Activated CD4-positive, alpha-beta memory T cell treated with anti-CD3 and anti-CD28 coated beads, Interleukin-2, amount 10 ng/mL, durations not matched to agents 7 days and 5 days (primary cell): ENCODE measurements at regions not wholly inside any gene's neighbourhood (a gene's known extent, or its start where the extent isn't known, plus 50 kb on each side); places are given as distances from the start of the nearest gene placed in this dataset.

Experiments
- CTCF ChIA-PET: fragments of 350-600 bp; sonication (Branson Sonifier 250); formaldehyde crosslinking; loops from one replicate; lab custom pipeline; 2021; ENCODE audit warnings: antibody characterized with exemption, inconsistent platforms; lab: Charles Lee
- POLR2A ChIA-PET: fragments of 350-600 bp; sonication (Branson Sonifier 250); formaldehyde crosslinking; loops from one replicate; lab custom pipeline; 2021; ENCODE audit warnings: antibody characterized with exemption; lab: Charles Lee
- DNase-seq: peaks from one replicate; pipeline ENCODE4 v3.0.0-alpha.2; 2020
- H3K27ac Mint-ChIP-seq: one replicate; pipeline ENCODE4 v1.8.0; 2021; ENCODE audit warnings: mild to moderate bottlenecking, mixed read lengths
- H3K27me3 Mint-ChIP-seq: one replicate; pipeline ENCODE4 v1.8.0; 2021; ENCODE audit warnings: mixed read lengths
- H3K36me3 Mint-ChIP-seq: one replicate; pipeline ENCODE4 v1.8.0; 2021; ENCODE audit warnings: low read depth, mixed read lengths
- H3K4me1 Mint-ChIP-seq: one replicate; pipeline ENCODE4 v1.8.0; 2021; ENCODE audit warnings: mixed read lengths
- H3K4me3 Mint-ChIP-seq: one replicate; pipeline ENCODE4 v1.8.0; 2021; ENCODE audit warnings: mild to moderate bottlenecking, mixed read lengths
- H3K9me3 Mint-ChIP-seq: one replicate; pipeline ENCODE4 v1.8.0; 2021; ENCODE audit warnings: mixed read lengths

DNA sequence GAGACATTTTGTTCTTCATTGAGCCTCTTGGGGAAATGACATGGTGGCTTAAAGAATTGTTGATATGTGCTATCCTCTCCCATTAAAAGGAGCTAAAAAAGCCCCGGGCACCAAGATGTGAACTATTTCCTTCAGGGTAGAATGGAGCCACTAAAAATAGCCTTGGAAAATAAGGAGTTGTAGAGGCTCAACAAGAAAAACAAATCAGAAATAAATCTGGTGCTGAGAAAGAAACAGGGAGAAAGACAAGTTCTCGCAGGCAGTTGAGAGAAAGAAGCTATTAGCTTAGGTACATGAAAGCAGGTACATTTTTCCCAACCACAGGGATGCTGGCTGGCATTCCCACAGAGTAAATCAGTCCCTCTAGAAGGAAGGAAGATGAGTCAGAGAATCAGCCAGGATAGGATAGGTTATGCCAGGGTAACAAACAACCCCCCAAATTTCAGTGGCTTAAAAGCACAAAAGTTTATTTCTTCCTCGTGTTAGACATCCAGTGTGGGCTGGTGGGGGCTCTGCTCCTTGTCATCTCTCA lies 134.6 kb upstream of the ADRA1B start:
- peaks cover 7% of the 10 kb centered on the region for H3K4me1 Mint-ChIP-seq
- H3K4me3 Mint-ChIP-seq: no peak overlapping the region
- peaks cover 16% of the 10 kb centered on the region for H3K27me3 Mint-ChIP-seq
- ChIA-PET CTCF (no interaction called here), POLR2A (interaction anchor here (1.3 kb wide), 1 partner anchor 8 kb away, joined by 4 read pairs; no protein-coding TSS in a partner anchor)
- peaks cover 3% of the 10 kb centered on the region for H3K9me3 Mint-ChIP-seq
- DNase-seq: no peak
- peaks cover 4% of the 10 kb centered on the region for H3K36me3 Mint-ChIP-seq
- H3K27ac Mint-ChIP-seq: no peak overlapping the region

DNA sequence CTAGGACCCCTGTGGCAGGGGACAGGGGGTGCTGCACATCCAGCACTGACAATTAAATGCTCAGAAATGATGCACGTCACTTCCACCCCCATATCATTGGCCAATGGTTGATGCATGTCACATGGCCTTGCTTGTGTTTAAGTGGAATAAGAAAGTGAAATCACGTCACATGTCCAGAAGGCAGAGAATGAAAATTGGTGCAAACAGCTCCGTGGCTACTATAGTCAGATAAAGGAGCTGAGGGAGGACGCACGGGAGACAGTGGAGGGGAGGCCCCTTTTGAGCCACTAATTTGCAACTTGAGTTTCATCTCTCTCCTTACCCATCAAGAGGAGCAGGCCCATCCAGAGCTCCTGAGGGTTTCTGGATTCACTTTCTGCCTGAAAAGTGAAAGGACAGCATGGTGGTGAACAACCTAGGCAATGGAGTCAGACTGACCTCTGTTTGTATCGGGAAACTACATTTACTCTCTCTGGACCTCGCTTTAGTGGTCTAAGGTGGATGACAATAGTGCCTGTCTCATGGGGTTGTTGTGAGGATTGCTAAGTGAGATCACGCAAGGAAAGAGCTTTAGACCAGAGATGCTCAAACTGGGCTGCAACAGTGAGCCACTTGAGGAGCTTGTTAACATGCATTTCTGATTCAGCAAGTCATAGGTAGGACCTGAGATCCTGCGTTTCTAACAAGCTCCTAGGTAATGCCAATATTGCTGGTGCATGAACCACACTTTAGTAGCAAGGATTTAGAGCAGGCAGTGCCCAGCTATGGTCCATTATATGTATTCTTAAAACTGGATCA lies 133.9 kb upstream of the ADRA1B start:
- no peak for DNase-seq
- POLR2A ChIA-PET: interaction anchor here (1.3 kb wide), 1 partner anchor 8 kb away, joined by 4 read pairs; no protein-coding TSS in a partner anchor
- H3K9me3 Mint-ChIP-seq: peaks cover 3% of the 10 kb centered on the region

DNA sequence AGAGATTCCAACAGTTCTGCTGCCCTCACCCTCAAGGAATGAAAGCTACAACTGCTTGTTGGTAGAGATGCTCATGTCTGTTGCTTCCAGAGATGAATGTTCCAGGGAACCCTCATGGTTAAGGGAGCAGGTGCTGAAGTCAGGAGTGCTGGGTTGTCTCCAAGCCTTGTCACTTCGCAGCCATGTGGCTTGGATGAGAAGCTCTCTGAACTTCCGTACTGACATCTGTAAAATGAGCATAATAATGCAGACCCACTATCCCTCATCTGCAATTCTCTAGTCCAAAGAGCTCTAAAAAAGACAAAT lies 133.3 kb upstream of the ADRA1B start:
- Mint-ChIP-seq H3K9me3 (peaks cover 1% of the 10 kb centered on the region), H3K27ac (no peak overlapping the region), H3K36me3 (peaks cover under 1% of the 10 kb centered on the region), H3K27me3 (peaks cover 21% of the 10 kb centered on the region), H3K4me3 (no peak overlapping the region), H3K4me1 (peaks cover 7% of the 10 kb centered on the region)
- ChIA-PET CTCF (no interaction called here), POLR2A (interaction anchor here (1.3 kb wide), 1 partner anchor 9 kb away, joined by 4 read pairs; no protein-coding TSS in a partner anchor)
- DNase-seq: no peak

More for the DNA sequence above, 133.9 kb upstream of the ADRA1B start:
- H3K27me3 Mint-ChIP-seq: peaks cover 18% of the 10 kb centered on the region
- H3K4me1 Mint-ChIP-seq: peaks cover 7% of the 10 kb centered on the region
- no peak overlapping the region for H3K27ac Mint-ChIP-seq
- CTCF ChIA-PET: no interaction called here
- no peak overlapping the region for H3K4me3 Mint-ChIP-seq
- H3K36me3 Mint-ChIP-seq: peaks cover 4% of the 10 kb centered on the region

DNA sequence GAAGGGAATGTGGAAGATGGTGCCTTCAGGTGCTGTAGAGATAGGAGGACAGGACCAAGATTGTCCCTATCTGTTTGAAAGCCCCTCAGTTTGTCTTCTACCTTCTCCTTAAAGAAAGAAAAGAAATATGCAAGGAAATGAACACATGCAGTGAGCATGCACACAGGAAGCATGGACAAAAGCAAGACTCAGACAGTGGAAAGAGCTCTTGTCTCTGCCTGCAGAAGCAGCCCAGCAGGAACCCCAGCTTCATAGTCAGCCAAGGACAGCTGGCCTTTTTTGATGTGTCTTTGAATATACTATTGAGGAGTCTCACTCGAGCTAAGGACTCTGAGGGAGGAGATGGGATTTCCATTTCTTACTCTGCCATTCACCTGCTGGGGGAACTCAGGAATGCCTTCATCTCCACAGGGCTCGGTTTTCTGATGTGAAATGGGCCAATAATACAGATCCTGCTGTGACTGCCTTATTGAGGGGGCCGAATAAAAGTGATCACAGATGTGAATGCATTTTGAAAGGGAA lies 132.5 kb upstream of the ADRA1B start:
- H3K36me3 Mint-ChIP-seq: no peaks in the 10 kb centered on the region
- ChIA-PET POLR2A (no interaction called here), CTCF (no interaction called here)
- H3K27me3 Mint-ChIP-seq: peaks cover 24% of the 10 kb centered on the region
- H3K4me3 Mint-ChIP-seq: no peak overlapping the region
- H3K4me1 Mint-ChIP-seq: peaks cover 3% of the 10 kb centered on the region
- no peaks in the 10 kb centered on the region for H3K9me3 Mint-ChIP-seq
- no peak overlapping the region for H3K27ac Mint-ChIP-seq
- DNase-seq: no peak

DNA sequence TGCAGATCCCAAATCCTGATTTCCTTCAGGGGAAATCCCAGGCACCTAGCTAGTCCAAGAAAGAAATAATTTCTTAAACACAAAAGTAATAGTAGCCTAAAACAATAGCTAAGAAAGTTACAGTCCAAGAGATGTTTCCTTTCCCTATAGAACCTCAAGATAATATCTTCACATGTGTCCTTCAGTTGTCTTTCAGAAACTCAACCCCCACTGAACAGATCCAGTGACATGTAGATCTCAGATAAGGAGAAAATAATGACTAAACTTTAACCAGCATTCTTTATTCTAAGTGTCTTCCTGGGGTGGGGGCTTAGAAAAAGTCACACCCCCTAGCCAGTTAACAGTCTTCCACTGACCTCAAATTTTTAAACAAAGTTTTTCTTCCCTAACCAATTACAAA lies 131.3 kb upstream of the ADRA1B start:
- CTCF ChIA-PET: no interaction called here
- Mint-ChIP-seq H3K9me3 (no peaks in the 10 kb centered on the region), H3K36me3 (no peaks in the 10 kb centered on the region)

DNA sequence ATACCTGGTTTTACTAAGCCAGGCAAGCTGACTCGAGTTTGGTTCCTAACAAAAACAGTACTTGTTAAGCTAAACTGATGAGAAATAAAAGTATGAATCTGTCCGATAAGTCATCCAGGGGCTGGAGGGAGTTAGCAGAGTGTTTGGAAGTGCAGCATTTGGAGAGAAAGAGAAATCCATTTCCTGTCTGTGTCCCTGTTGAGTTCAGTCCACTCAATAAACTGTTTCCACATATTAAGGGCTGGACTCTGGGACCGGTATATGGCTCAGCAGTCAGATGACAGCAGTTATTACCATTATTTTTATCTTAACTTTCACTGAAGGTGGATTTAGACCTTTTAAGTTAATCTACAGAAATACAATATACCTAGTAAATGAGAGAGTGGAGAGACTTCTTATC lies 130.6 kb upstream of the ADRA1B start:
- no peaks in the 10 kb centered on the region for H3K9me3 Mint-ChIP-seq
- H3K36me3 Mint-ChIP-seq: no peaks in the 10 kb centered on the region
- ChIA-PET CTCF (no interaction called here), POLR2A (no interaction called here)
- H3K27me3 Mint-ChIP-seq: peaks cover 24% of the 10 kb centered on the region
- H3K27ac Mint-ChIP-seq: no peak overlapping the region
- H3K4me3 Mint-ChIP-seq: no peak overlapping the region
- no peak for DNase-seq
- H3K4me1 Mint-ChIP-seq: peaks cover 3% of the 10 kb centered on the region

More for the DNA sequence above, 131.3 kb upstream of the ADRA1B start:
- no peak for DNase-seq
- H3K4me1 Mint-ChIP-seq: peaks cover 3% of the 10 kb centered on the region
- H3K27me3 Mint-ChIP-seq: peaks cover 24% of the 10 kb centered on the region
- H3K27ac Mint-ChIP-seq: no peak overlapping the region
- no peak overlapping the region for H3K4me3 Mint-ChIP-seq
- POLR2A ChIA-PET: no interaction called here

DNA sequence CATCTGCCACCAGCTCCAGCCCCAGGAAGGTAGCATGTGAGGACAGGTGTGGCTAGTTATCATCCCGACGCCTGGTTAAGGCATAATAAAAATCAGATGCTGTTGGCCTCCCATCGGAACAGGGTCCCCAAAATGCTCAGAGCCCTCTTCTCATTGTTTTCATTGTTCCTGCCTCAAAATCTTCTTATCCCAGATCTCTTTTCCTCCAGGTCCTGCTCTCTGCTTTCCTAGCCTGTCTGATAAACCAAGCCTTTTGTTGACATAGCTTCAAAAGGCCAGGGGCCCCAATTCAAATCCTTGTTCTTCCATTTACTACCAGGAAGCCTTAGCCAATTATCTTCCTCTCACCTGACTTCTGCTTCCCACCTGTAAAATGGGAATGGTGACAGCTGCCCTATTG lies 130.1 kb upstream of the ADRA1B start:
- no peak overlapping the region for H3K4me3 Mint-ChIP-seq
- peaks cover 3% of the 10 kb centered on the region for H3K4me1 Mint-ChIP-seq
- CTCF ChIA-PET: no interaction called here
- DNase-seq: no peak
- no peaks in the 10 kb centered on the region for H3K36me3 Mint-ChIP-seq
- no peaks in the 10 kb centered on the region for H3K9me3 Mint-ChIP-seq
- peaks cover 24% of the 10 kb centered on the region for H3K27me3 Mint-ChIP-seq
- H3K27ac Mint-ChIP-seq: no peak overlapping the region
- POLR2A ChIA-PET: no interaction called here

DNA sequence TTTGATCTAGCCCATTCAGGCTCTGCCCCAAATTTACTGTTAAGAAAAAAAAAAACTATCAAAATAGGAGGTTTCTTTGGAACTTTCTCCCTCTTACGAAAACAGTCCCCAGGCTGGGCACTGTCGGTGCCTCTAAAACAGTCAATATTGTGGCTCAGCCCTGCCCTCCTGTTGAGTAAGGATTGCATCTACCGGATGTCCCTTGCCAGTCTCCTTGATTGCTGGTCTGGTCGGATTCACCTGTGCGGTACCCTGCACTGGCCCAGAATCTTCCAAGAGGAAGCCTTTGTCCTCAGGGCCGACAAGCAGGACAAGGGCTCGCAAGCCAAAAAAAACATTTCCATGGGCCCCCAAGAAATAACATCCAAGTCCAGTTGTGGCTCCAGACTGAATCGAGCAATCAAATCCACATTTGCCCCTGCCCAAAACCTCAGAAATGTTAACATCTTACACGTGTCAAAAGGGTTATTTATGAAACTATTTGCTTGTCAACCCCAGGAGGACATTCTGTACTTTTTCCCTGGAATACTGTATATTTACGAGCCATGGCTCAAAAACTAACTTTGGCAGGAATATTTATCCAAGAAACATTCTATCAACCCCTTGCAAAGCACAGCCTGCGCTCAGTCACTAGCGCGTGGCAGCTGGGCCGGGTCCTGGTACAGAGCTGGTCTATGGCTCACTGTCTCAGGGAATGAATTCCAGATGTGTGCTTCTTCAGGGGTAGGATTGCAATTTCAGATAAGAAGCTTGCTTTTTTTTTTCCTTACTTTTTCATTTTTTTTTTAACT lies 129.2 kb upstream of the ADRA1B start:
- DNase-seq: no peak
- CTCF ChIA-PET: no interaction called here

DNA sequence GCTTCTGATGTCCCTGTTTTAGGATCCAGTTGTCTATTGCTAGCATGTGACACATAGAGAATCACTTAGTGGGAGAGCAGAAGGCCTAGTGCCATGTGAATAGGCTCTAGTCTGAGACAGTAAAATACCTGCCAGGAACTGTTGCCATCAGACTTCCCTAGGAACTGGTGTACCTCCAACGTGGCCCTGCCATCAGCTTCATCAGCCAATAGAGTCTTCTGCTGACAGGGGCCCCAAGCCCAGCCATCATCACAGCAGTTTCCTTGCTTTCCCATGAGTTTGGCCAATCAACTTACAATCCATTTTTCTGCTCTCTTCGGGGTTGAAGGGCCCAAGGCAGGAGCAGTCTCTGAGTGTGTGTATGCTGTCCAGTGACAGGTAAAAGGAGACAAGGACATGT lies 128.4 kb upstream of the ADRA1B start:
- CTCF ChIA-PET: no interaction called here
- POLR2A ChIA-PET: no interaction called here
- peaks cover 29% of the 10 kb centered on the region for H3K27me3 Mint-ChIP-seq

More for the DNA sequence above, 129.2 kb upstream of the ADRA1B start:
- POLR2A ChIA-PET: no interaction called here
- Mint-ChIP-seq H3K4me3 (no peak overlapping the region), H3K36me3 (no peaks in the 10 kb centered on the region), H3K4me1 (no peaks in the 10 kb centered on the region), H3K27me3 (peaks cover 29% of the 10 kb centered on the region), H3K27ac (no peak overlapping the region), H3K9me3 (no peaks in the 10 kb centered on the region)

DNA sequence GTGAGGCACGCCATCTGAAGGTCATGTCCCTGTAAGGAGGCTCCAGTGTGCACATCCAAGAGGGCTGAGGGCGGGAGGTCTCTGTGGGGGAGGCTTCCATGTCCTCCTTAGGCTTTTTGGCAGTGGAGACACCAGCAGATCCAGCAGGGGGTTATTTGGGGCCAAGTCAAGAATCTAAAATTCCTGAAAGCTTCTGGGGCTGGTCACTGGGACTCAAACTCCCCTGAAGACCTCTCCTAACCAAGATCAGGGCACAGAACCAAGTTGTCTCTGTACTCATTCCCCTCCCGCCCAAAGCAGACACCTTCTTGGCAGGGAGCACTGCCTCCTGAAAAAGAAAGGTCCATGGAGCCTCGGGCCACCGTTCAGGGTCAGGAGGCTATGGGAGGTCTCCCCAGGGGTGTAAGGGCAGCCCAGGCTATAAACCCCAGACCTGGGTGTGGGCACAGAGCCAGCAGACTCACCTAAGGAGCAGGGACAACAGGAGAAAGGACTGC lies 127.4 kb upstream of the ADRA1B start:
- no peaks in the 10 kb centered on the region for H3K36me3 Mint-ChIP-seq
- no peaks in the 10 kb centered on the region for H3K4me1 Mint-ChIP-seq
- no peak overlapping the region for H3K27ac Mint-ChIP-seq
- ChIA-PET CTCF (no interaction called here), POLR2A (no interaction called here)
- peaks cover 24% of the 10 kb centered on the region for H3K27me3 Mint-ChIP-seq
- H3K9me3 Mint-ChIP-seq: no peaks in the 10 kb centered on the region
- no peak overlapping the region for H3K4me3 Mint-ChIP-seq
- no peak for DNase-seq

More for the DNA sequence above, 128.4 kb upstream of the ADRA1B start:
- no peaks in the 10 kb centered on the region for H3K4me1 Mint-ChIP-seq
- H3K9me3 Mint-ChIP-seq: no peaks in the 10 kb centered on the region
- no peaks in the 10 kb centered on the region for H3K36me3 Mint-ChIP-seq
- no peak overlapping the region for H3K27ac Mint-ChIP-seq
- DNase-seq: no peak
- no peak overlapping the region for H3K4me3 Mint-ChIP-seq

DNA sequence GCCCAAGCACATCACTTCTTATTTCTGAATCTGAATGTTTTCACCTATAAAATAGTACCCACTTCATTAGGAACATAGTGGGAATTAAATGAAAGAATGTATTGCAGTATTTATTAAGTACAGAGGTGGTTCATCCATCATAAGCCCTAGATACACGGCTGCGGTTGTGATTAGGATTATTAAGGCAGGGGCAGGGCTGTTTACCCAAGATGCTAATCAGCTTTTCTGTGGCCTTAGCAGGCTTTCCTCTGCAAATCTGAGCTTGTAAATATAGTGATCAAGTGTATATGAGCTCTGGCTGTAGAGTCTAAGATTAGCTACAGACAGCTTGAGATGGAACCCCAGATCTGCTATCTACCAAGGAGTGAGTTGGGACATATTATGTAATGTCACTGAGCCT lies 124.1 kb upstream of the ADRA1B start:
- Mint-ChIP-seq H3K4me1 (no peaks in the 10 kb centered on the region), H3K9me3 (no peaks in the 10 kb centered on the region), H3K27ac (no peak overlapping the region), H3K27me3 (peaks cover 15% of the 10 kb centered on the region), H3K36me3 (no peaks in the 10 kb centered on the region), H3K4me3 (no peak overlapping the region)
- POLR2A ChIA-PET: no interaction called here
- no peak for DNase-seq
- CTCF ChIA-PET: no interaction called here

DNA sequence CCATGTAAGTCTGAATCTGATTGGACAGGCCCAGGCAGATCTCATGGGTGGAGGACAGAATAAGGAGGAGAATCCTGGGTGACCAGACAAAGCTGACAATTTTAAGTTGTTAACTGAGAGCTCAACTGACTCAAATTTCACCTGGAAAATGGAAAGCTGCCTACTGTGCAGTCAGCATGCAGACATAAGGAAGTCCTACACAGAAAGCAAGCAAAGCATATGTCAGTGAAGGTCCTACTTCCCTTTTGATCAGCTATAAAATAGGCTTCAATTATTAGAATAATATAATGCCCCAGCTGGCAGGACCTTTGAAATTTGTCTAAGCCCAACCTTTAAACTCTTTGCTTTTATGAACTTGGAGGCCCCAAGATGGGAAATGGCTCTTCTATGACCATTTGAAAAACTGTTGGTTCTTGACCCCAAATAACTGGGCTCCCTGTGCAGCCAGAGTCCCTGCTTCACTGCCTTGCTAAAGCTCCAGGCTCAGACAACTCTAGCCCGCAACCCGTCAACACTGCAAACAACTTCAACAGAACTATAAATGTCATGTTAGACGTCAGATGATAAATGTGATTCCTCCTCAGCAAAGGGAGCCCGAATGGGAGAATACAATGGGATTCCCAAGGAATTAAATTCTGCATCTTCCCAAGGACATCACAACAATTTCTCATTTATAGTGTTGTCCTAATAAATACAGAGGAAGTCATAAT lies 118.9 kb upstream of the ADRA1B start:
- ChIA-PET CTCF (no interaction called here), POLR2A (interaction anchor here (1.3 kb wide), 1 partner anchor 32 kb away, joined by 3 read pairs; no protein-coding TSS in a partner anchor)
- no peak overlapping the region for H3K4me3 Mint-ChIP-seq
- H3K4me1 Mint-ChIP-seq: no peaks in the 10 kb centered on the region
- H3K9me3 Mint-ChIP-seq: no peaks in the 10 kb centered on the region
- H3K27me3 Mint-ChIP-seq: peaks cover 1% of the 10 kb centered on the region
- H3K27ac Mint-ChIP-seq: no peak overlapping the region
- no peak for DNase-seq
- no peaks in the 10 kb centered on the region for H3K36me3 Mint-ChIP-seq
